Osteocyte (in vitro differentiated cells): ENCODE measurements at regions not wholly inside any gene's neighbourhood (a gene's known extent, or its start where the extent isn't known, plus 50 kb on each side); places are given as distances from the start of the nearest gene placed in this dataset.

Source experiments
- DNase-seq: peaks from one replicate; pipeline ENCODE4 v3.0.0; 2021; ENCODE audit warnings: mixed read lengths; ENCODE audit not compliant: unreplicated experiment; ENCODE audit errors: extremely low spot score
- H3K27ac Mint-ChIP-seq: one replicate; pipeline ENCODE4 v1.8.0; 2021; ENCODE audit warnings: mild to moderate bottlenecking, mixed read lengths; ENCODE audit not compliant: unreplicated experiment
- H3K27me3 Mint-ChIP-seq: one replicate; pipeline ENCODE4 v1.8.0; 2021; ENCODE audit warnings: mixed read lengths; ENCODE audit not compliant: unreplicated experiment
- H3K36me3 Mint-ChIP-seq: one replicate; pipeline ENCODE4 v1.8.0; 2021; ENCODE audit warnings: mixed read lengths; ENCODE audit not compliant: unreplicated experiment
- H3K4me1 Mint-ChIP-seq: one replicate; pipeline ENCODE4 v1.8.0; 2021; ENCODE audit warnings: mixed read lengths; ENCODE audit not compliant: unreplicated experiment
- H3K4me3 Mint-ChIP-seq: one replicate; pipeline ENCODE4 v1.8.0; 2021; ENCODE audit warnings: mild to moderate bottlenecking, moderate library complexity, mixed read lengths; ENCODE audit not compliant: unreplicated experiment
- H3K9me3 Mint-ChIP-seq: one replicate; pipeline ENCODE4 v1.8.0; 2021; ENCODE audit warnings: mixed read lengths; ENCODE audit not compliant: unreplicated experiment
- CTCF ChIP-seq: fragments of 200-600 bp; sonication (generic); IDR thresholded peaks from 2 replicates; pipeline ENCODE4 v1.5.0; 2021; ENCODE audit warnings: antibody characterized with exemption, mild to moderate bottlenecking, moderate library complexity

- no peaks in the 10 kb centered on the region for H3K36me3 Mint-ChIP-seq
- no peak for TF ChIP-seq CTCF
- H3K4me1 Mint-ChIP-seq, result peaks cover 27% of the 10 kb centered on the region
- H3K27ac Mint-ChIP-seq, result no peak overlapping the region
- H3K27me3 Mint-ChIP-seq, result no peaks in the 10 kb centered on the region
- no peak for DNase-seq
- H3K9me3 Mint-ChIP-seq, result no peaks in the 10 kb centered on the region
- no peak overlapping the region for H3K4me3 Mint-ChIP-seq
Observed at GRCh38 chr5:173712609-173713175, 96.2 kb upstream of the BOD1 start.

- no peaks in the 10 kb centered on the region for H3K9me3 Mint-ChIP-seq
- H3K27ac Mint-ChIP-seq, result no peak overlapping the region
- H3K36me3 Mint-ChIP-seq, result no peaks in the 10 kb centered on the region
- H3K27me3 Mint-ChIP-seq, result no peaks in the 10 kb centered on the region
- no peak for TF ChIP-seq CTCF
- no peak overlapping the region for H3K4me3 Mint-ChIP-seq
- peaks cover 34% of the 10 kb centered on the region for H3K4me1 Mint-ChIP-seq
- no peak for DNase-seq
Observed at GRCh38 chr5:173714551-173715428, 98.3 kb upstream of the BOD1 start.

GRCh38 chr5:173715607-173716006 lies 99.2 kb upstream of the BOD1 start:
- TF ChIP-seq CTCF, result no peak
- H3K27me3 Mint-ChIP-seq, result no peaks in the 10 kb centered on the region
- no peak for DNase-seq

GRCh38 chr5:173716058-173716682 lies 99.7 kb upstream of the BOD1 start:
- Mint-ChIP-seq H3K27me3 (no peaks in the 10 kb centered on the region), H3K9me3 (no peaks in the 10 kb centered on the region), H3K4me1 (peaks cover 42% of the 10 kb centered on the region), H3K27ac (no peak overlapping the region), H3K4me3 (no peak overlapping the region), H3K36me3 (no peaks in the 10 kb centered on the region)
- DNase-seq, result no peak
- no peak for TF ChIP-seq CTCF

More at GRCh38 chr5:173715607-173716006, 99.2 kb upstream of the BOD1 start:
- H3K36me3 Mint-ChIP-seq, result no peaks in the 10 kb centered on the region
- peaks cover 41% of the 10 kb centered on the region for H3K4me1 Mint-ChIP-seq
- H3K9me3 Mint-ChIP-seq, result no peaks in the 10 kb centered on the region
- no peak overlapping the region for H3K27ac Mint-ChIP-seq
- H3K4me3 Mint-ChIP-seq, result no peak overlapping the region

GRCh38 chr5:173717959-173718358 lies 101.5 kb upstream of the BOD1 start:
- DNase-seq, result no peak
- H3K4me1 Mint-ChIP-seq, result peaks cover 41% of the 10 kb centered on the region
- TF ChIP-seq CTCF, result no peak
- no peaks in the 10 kb centered on the region for H3K9me3 Mint-ChIP-seq
- H3K4me3 Mint-ChIP-seq, result no peak overlapping the region
- no peak overlapping the region for H3K27ac Mint-ChIP-seq
- peaks cover 3% of the 10 kb centered on the region for H3K27me3 Mint-ChIP-seq
- H3K36me3 Mint-ChIP-seq, result no peaks in the 10 kb centered on the region
